AG10803 (cell line): ENCODE measurements at regions not wholly inside any gene's neighbourhood (a gene's known extent, or its start where the extent isn't known, plus 50 kb on each side); places are given as distances from the start of the nearest gene placed in this dataset.

Source experiments
- DNase-seq: peaks from one replicate; pipeline ENCODE4 v3.0.0; 2010; ENCODE audit warnings: low read depth
- H3K4me3 ChIP-seq: 2 replicates; pipeline ENCODE4 v1.5.1; 2011; ENCODE audit warnings: mild to moderate bottlenecking, low read length, control low read depth
- CTCF ChIP-seq: conservative IDR thresholded peaks from 2 replicates; pipeline ENCODE4 v1.5.1; 2011; ENCODE audit warnings: mild to moderate bottlenecking, low read length, control low read depth, inconsistent platforms

- H3K4me3 ChIP-seq, result no peak overlapping the region
- no peak for TF ChIP-seq CTCF
- no peak for DNase-seq
Observed at GRCh38 chr12:113561068-113561780, 89.6 kb upstream of the LHX5 start.

- H3K4me3 ChIP-seq, result no peak overlapping the region
- TF ChIP-seq CTCF, result no peak
- DNase-seq, result no peak
Observed at GRCh38 chr12:113559466-113559865, 87.8 kb upstream of the LHX5 start.

- peak; percentile 3 for DNase-seq
- no peak for TF ChIP-seq CTCF
- no peak overlapping the region for H3K4me3 ChIP-seq
Observed at GRCh38 chr12:113555226-113555625, 83.6 kb upstream of the LHX5 start.

- no peak for DNase-seq
- H3K4me3 ChIP-seq, result no peak overlapping the region
- no peak for TF ChIP-seq CTCF
Observed at GRCh38 chr12:113552760-113553159, 81.1 kb upstream of the LHX5 start.

- no peak for TF ChIP-seq CTCF
- H3K4me3 ChIP-seq, result no peak overlapping the region
- DNase-seq, result no peak
Observed at GRCh38 chr12:113551563-113551962, 79.9 kb upstream of the LHX5 start.

- no peak overlapping the region for H3K4me3 ChIP-seq
- no peak for TF ChIP-seq CTCF
- no peak for DNase-seq
Observed at GRCh38 chr12:113548467-113548866, 76.8 kb upstream of the LHX5 start.
